IMR-90 (cell line): ENCODE measurements at regions not wholly inside any gene's neighbourhood (a gene's known extent, or its start where the extent isn't known, plus 50 kb on each side); places are given as distances from the start of the nearest gene placed in this dataset.

Experiments used
- ATAC-seq: fragments of 200-7000 bp; cut with Tn5 transposase; 2 replicates; pipeline ENCODE4 v1.9.1; 2020; ENCODE audit warnings: low read depth, mild to moderate bottlenecking, moderate library complexity
- BruUV-seq: library from RNA; stranded (reverse); fragments of 400-500 nt; replicated peaks from 2 replicates; lab custom pipeline; 2021; lab: Mats Ljungman, UMichigan
- CTCF ChIA-PET: fragments of 300-600 bp; formaldehyde crosslinking; extraction: SDS; loops from one replicate; lab custom pipeline; 2021; ENCODE audit warnings: antibody characterized with exemption; lab: Yijun Ruan, JAX
- POLR2A ChIA-PET: fragments of 300-600 bp; sonication (Branson Sonifier 250); formaldehyde crosslinking; loops from one replicate; lab custom pipeline; 2022; ENCODE audit warnings: antibody characterized with exemption; ENCODE audit not compliant: unreplicated experiment; lab: Charles Lee
- DNase-seq: peaks from one replicate; pipeline ENCODE4 v3.0.0; 2013
- H2AFZ ChIP-seq: replicated peaks from 2 replicates; pipeline ENCODE3; 2013; ENCODE audit warnings: low read length, mild to moderate bottlenecking; ENCODE audit not compliant: poor library complexity
- H2AK5ac ChIP-seq: 2 replicates; pipeline ENCODE4 v1.6.1; 2013; ENCODE audit warnings: low read depth, low read length, inconsistent platforms
- H2AK9ac ChIP-seq: replicated peaks from 2 replicates; pipeline ENCODE3; 2013; ENCODE audit warnings: mild to moderate bottlenecking, low read depth, low read length, moderate library complexity; ENCODE audit not compliant: poor library complexity
- H2BK120ac ChIP-seq: 2 replicates; pipeline ENCODE4 v1.6.1; 2013; ENCODE audit warnings: low read depth, low read length, inconsistent platforms
- H2BK15ac ChIP-seq: 3 replicates; pipeline ENCODE4 v1.6.1; 2013; ENCODE audit warnings: low read depth, low read length, inconsistent platforms
- H2BK20ac ChIP-seq: 2 replicates; pipeline ENCODE4 v1.6.1; 2013; ENCODE audit warnings: low read depth, mild to moderate bottlenecking, inconsistent platforms, low read length, moderate library complexity
- H2BK5ac ChIP-seq: 2 replicates; pipeline ENCODE4 v1.6.1; 2013; ENCODE audit warnings: mild to moderate bottlenecking, low read depth, low read length, inconsistent platforms; ENCODE audit not compliant: poor library complexity, severe bottlenecking
- H3K14ac ChIP-seq: replicated peaks from 2 replicates; pipeline ENCODE4 v1.6.1; 2013; ENCODE audit warnings: low read depth, low read length, inconsistent platforms
- H3K18ac ChIP-seq: 2 replicates; pipeline ENCODE4 v1.6.1; 2013; ENCODE audit warnings: low read depth, low read length, control low read depth
- H3K23ac ChIP-seq: 2 replicates; pipeline ENCODE4 v1.6.1; 2013; ENCODE audit warnings: low read depth, low read length, inconsistent platforms
- H3K27ac ChIP-seq: 2 replicates; pipeline ENCODE4 v1.5.1; 2013; ENCODE audit warnings: mild to moderate bottlenecking, control low read depth, low read length; ENCODE audit not compliant: insufficient read depth
- H3K27me3 ChIP-seq: 2 replicates; pipeline ENCODE4 v1.6.1; 2013; ENCODE audit warnings: low read length; ENCODE audit not compliant: control insufficient read depth, insufficient read depth
- H3K36me3 ChIP-seq: 2 replicates; pipeline ENCODE4 v1.6.1; 2013; ENCODE audit warnings: low read length, mixed read lengths; ENCODE audit not compliant: control insufficient read depth, insufficient read depth
- H3K4ac ChIP-seq: 2 replicates; pipeline ENCODE4 v1.6.1; 2013; ENCODE audit warnings: low read depth, low read length, inconsistent platforms
- H3K4me1 ChIP-seq: 2 replicates; pipeline ENCODE4 v1.6.1; 2013; ENCODE audit warnings: low read length, mixed read lengths; ENCODE audit not compliant: control insufficient read depth, insufficient read depth
- H3K4me2 ChIP-seq: 2 replicates; pipeline ENCODE4 v1.6.1; 2013; ENCODE audit warnings: low read depth, mild to moderate bottlenecking, control low read depth, low read length, moderate library complexity
- H3K4me3 ChIP-seq: 2 replicates; pipeline ENCODE4 v1.5.1; 2013; ENCODE audit warnings: low read depth, mild to moderate bottlenecking, control low read depth, low read length, moderate library complexity; ENCODE audit not compliant: insufficient read depth
- H3K56ac ChIP-seq: 2 replicates; pipeline ENCODE4 v1.6.1; 2013; ENCODE audit warnings: low read length, inconsistent platforms; ENCODE audit not compliant: insufficient read depth; ENCODE audit errors: extremely low read depth
- H3K79me1 ChIP-seq, 2 experiments: 2 replicates each; pipeline ENCODE4 v1.6.1; 2013; ENCODE audit warnings: low read length in 2 of 2, inconsistent platforms in 1 of 2, low read depth in 1 of 2
- H3K9ac ChIP-seq: 2 replicates; pipeline ENCODE4 v1.6.1; 2013; ENCODE audit warnings: low read depth, low read length, control low read depth
- H3K9me1 ChIP-seq: 2 replicates; pipeline ENCODE4 v1.6.1; 2013; ENCODE audit warnings: low read length, inconsistent platforms; ENCODE audit not compliant: insufficient read depth
- H3K9me3 ChIP-seq: 2 replicates; pipeline ENCODE4 v1.6.1; 2013; ENCODE audit warnings: low read length; ENCODE audit not compliant: control insufficient read depth, insufficient read depth
- H4K20me1 ChIP-seq: 2 replicates; pipeline ENCODE4 v1.6.1; 2013; ENCODE audit warnings: low read length, inconsistent platforms; ENCODE audit not compliant: insufficient read depth
- H4K5ac ChIP-seq: 2 replicates; pipeline ENCODE4 v1.6.1; 2013; ENCODE audit warnings: mild to moderate bottlenecking, low read depth, low read length, control low read depth
- H4K8ac ChIP-seq, 2 experiments: 2 replicates each; pipeline ENCODE4 v1.6.1; 2013; ENCODE audit warnings: low read depth in 2 of 2, low read length in 2 of 2, control low read depth in 1 of 2, inconsistent platforms in 1 of 2
- H4K91ac ChIP-seq: 2 replicates; pipeline ENCODE4 v1.6.1; 2013; ENCODE audit warnings: low read depth, low read length, inconsistent platforms; ENCODE audit not compliant: insufficient read depth
- CHD1 ChIP-seq: IDR thresholded peaks from 2 replicates; pipeline ENCODE4 v1.6.1; 2012; ENCODE audit warnings: low read depth, low read length, improper control_type of control experiment
- ELK1 ChIP-seq: fragments of 150-350 bp; IDR thresholded peaks from 2 replicates; pipeline ENCODE4 v1.6.1; 2016; ENCODE audit warnings: low read depth, mild to moderate bottlenecking, low read length, moderate library complexity, borderline replicate concordance
- FOS ChIP-seq: fragments of 150-350 bp; IDR thresholded peaks from 2 replicates; pipeline ENCODE4 v1.6.1; 2016; ENCODE audit warnings: low read depth, low read length
- NFE2L2 ChIP-seq: fragments of 150-350 bp; IDR thresholded peaks from 2 replicates; pipeline ENCODE4 v1.6.1; 2016; ENCODE audit warnings: low read depth, mild to moderate bottlenecking, low read length
- SMC3 ChIP-seq: fragments of 150-350 bp; IDR thresholded peaks from 2 replicates; pipeline ENCODE4 v1.6.1; 2016; ENCODE audit warnings: low read depth, mild to moderate bottlenecking, antibody characterized with exemption, low read length, moderate library complexity
- WGBS, 2 experiments: methylation state at CpG; one replicate each; pipeline versions ENCODE4 v1.1.5 to v1.1.7; 2013; ENCODE audit warnings: missing lambda C conversion rate in 2 of 2; ENCODE audit not compliant: insufficient read length in 1 of 2; ENCODE audit errors: extremely low coverage in 2 of 2; 5-methylcytosine and 5-hydroxymethylcytosine counted together
- dilution Hi-C: fragments of 300-500 bp; cut with HindIII; formaldehyde crosslinking; loops from one replicate; pipeline ENCODE4 v1.14.3; 2018; ENCODE audit warnings: low sequenced_read_pairs; ENCODE audit not compliant: unreplicated experiment
- in situ Hi-C: fragments of 300-500 bp; cut with MboI; formaldehyde crosslinking; loops from 3 replicates; pipeline ENCODE4 v1.14.3; 2019; ENCODE audit warnings: low sequenced_read_pairs, inconsistent platforms, mixed read lengths
- intact Hi-C: fragments of 100-400 bp; cut with micrococcal nuclease; formaldehyde crosslinking; loops from 2 replicates; pipeline ENCODE4 v1.10.0; 2022

- Histone ChIP-seq H2BK20ac (no peak overlapping the region), H2AFZ (no peak overlapping the region), H3K18ac (no peak overlapping the region), H3K14ac (no peak overlapping the region), H2BK5ac (no peak overlapping the region), H4K91ac (no peak overlapping the region), H3K56ac (no peak overlapping the region), H3K4ac (no peak overlapping the region), H4K20me1 (no peaks in the 10 kb centered on the region), H2BK120ac (no peak overlapping the region), H2BK15ac (no peak overlapping the region), H3K4me3 (no peak overlapping the region), H3K9me1 (no peaks in the 10 kb centered on the region), H2AK9ac (no peak overlapping the region), H3K27ac (no peak overlapping the region), H3K79me1 (no peaks in the 10 kb centered on the region), H3K4me2 (no peak overlapping the region), H2AK5ac (no peak overlapping the region), H3K9me3 (peaks cover 16% of the 10 kb centered on the region), H3K36me3 (no peaks in the 10 kb centered on the region), H4K5ac (no peak overlapping the region), H4K8ac (no peak overlapping the region), H3K4me1 (no peaks in the 10 kb centered on the region), H3K27me3 (no peaks in the 10 kb centered on the region), H3K23ac (no peak overlapping the region), H3K9ac (no peak overlapping the region)
- no CpG with 5 or more reads among the region's 1 CpG for WGBS, 2 experiments
- DNase-seq (no peak), ATAC-seq (no peak)
- BruUV-seq, result no TSS peak
- intact Hi-C loops, result loop anchor here (2.0 kb wide), 1 partner anchor 67 kb away; no protein-coding TSS in a partner anchor
- TF ChIP-seq ELK1, result no peak
- TF ChIP-seq SMC3, result no peak
- no peak for TF ChIP-seq NFE2L2
- TF ChIP-seq CHD1, result no peak
- TF ChIP-seq FOS, result no peak
- dilution Hi-C loops, result no loop called here
- ChIA-PET POLR2A (no interaction called here), CTCF (no interaction called here)
- in situ Hi-C loops, result no loop called here
Measured at GRCh38 chr20:12591949-12592470, 416.8 kb upstream of the SPTLC3 start.
